C4-2B (cell line): ENCODE measurements at regions not wholly inside any gene's neighbourhood (a gene's known extent, or its start where the extent isn't known, plus 50 kb on each side); places are given as distances from the start of the nearest gene placed in this dataset.

ENCODE experiments used
- H3K27ac ChIP-seq: fragments of 450-650 bp; 2 replicates; pipeline ENCODE4 v1.5.1; 2017
- ZFX ChIP-seq: fragments of 450-650 bp; IDR thresholded peaks from 2 replicates; pipeline ENCODE4 v1.6.1; 2017
- TF ChIP-seq, protein P1 (sequence below): fragments of 450-650 bp; conservative IDR thresholded peaks from 2 replicates; pipeline ENCODE4 v1.5.1; 2017; ENCODE audit warnings: mild to moderate bottlenecking

DNA sequence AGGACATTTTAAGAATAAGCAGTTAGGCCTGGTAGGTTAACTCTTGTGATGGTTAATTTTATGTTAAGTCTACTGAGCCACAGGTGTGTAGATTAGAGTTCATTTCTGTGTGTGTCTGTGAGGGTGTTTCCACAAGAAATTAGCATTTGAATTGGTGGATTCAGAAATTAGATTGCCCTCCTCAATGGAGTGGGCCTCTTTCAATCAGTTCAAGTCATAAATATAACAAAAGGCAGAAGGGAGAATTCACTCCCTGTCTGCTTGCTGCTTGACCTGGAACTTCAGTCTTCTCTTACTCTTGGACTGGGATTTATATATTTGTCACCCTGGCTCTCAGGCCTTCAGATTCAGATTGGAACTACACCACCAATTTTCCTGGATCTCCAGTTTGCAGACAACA lies 55.3 kb upstream of the POM121L12 start:
- H3K27ac ChIP-seq, result no peak overlapping the region
- TF ChIP-seq, protein P1, sequence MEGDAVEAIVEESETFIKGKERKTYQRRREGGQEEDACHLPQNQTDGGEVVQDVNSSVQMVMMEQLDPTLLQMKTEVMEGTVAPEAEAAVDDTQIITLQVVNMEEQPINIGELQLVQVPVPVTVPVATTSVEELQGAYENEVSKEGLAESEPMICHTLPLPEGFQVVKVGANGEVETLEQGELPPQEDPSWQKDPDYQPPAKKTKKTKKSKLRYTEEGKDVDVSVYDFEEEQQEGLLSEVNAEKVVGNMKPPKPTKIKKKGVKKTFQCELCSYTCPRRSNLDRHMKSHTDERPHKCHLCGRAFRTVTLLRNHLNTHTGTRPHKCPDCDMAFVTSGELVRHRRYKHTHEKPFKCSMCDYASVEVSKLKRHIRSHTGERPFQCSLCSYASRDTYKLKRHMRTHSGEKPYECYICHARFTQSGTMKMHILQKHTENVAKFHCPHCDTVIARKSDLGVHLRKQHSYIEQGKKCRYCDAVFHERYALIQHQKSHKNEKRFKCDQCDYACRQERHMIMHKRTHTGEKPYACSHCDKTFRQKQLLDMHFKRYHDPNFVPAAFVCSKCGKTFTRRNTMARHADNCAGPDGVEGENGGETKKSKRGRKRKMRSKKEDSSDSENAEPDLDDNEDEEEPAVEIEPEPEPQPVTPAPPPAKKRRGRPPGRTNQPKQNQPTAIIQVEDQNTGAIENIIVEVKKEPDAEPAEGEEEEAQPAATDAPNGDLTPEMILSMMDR, result no peak
- no peak for TF ChIP-seq ZFX

DNA sequence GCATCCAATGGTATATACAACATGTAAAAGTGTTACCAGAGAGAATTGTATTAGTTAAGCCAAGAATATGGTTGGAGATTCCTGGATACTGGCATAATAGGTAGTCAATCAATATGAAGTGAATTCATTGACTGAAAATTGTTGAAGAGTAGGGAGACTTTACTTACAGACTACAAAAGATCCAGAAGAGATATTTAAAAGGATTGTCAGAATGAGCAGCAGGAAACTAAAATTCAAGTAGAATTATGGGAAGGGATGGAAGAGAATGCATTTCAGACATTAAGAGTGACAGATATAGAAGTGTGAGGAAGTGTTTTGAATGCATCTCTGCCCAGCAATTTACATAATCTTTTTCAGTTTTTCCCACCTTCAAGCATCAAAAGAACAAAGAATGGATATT lies 62.3 kb upstream of the POM121L12 start:
- no peak overlapping the region for H3K27ac ChIP-seq
- TF ChIP-seq ZFX, result no peak

DNA sequence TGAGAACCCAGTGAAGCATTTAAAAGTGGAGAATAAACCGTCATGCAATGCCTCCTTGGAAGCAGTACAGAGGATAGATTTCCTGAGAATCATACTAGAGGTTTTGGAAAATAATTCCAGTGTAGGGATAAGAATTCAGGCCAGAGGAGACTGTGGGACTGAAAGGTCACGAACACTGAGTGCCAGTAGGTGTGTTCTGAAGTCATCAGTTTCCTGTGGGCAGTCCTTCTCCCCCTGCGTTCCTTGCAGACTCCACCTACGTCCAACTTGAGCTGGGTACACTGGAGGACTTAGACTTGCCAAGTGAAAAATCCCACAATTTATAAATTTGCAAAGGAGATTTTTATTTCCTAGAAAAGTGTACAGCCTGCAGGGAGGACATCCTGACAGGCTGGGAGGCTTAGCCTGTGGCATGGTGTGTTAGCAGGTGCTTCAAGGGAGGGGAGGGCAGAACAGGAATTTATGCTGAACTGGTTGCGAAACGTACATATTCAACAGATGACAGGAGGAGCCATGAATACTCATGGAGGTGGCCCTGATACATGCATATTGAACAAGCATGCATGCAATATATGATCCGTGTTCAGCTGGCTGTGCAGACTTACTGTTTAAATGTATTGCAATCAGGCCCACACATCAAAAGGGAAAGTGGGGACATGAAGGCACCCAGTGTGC lies 72.9 kb upstream of the POM121L12 start:
- no peak overlapping the region for H3K27ac ChIP-seq
- TF ChIP-seq, protein P1, result no peak
- TF ChIP-seq ZFX, result no peak

DNA sequence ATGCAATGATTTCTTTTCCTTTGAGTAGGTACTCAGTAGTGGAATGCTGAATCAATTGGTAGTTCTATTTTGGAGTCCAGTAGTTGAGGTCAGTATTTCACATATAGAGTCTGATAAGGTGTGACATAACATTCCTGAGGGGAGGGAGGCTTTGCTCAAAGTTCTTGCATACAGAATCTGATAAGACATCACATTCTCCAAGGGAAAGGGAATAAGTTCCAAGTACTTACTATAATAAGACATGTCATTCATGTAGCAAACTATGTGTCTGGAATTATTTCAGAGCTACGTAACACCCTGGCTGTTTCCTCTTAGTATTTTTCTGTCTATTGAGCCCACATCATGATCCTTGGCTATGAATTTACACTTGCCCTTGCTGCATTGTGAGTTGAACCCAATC lies 74.3 kb upstream of the POM121L12 start:
- H3K27ac ChIP-seq, result no peak overlapping the region
- TF ChIP-seq, protein P1, result no peak
- TF ChIP-seq ZFX, result no peak

DNA sequence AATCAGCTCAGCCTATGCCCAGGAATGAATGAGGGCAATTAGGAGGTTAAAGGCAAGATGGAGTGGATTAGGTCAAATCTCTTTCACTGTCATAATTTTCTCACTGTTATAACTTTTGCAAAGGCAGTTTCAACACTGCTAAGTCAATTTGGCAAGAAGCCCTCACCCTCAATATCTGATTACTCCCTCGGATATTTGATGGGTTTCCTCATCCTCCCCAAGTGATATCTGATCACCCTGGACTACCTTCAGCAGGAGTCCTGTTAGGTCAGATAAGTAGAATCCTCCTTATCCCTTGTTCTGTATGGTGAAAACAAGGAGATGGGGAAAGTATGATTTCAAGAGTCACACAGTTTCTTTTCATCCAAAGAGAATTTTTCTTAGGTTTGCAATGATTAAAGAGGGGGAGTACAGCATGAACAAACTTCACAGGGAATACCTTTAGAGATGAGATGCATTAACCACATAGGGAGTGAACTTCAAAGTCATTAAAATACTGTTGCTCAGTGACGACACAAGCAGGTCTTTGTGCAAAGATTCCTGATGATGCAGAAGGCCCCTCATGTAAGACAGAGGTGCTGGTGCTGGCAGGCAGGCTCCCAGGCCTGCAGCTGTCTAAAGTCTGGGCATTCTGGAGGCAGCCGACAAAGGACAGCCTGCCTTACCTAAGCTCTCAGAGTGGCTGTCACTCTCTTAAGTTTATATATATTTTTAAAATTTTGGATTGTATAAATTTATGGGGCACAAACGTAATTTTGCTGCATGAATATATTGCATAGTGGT lies 75.4 kb upstream of the POM121L12 start:
- TF ChIP-seq ZFX, result no peak
- TF ChIP-seq, protein P1, result no peak
- no peak overlapping the region for H3K27ac ChIP-seq

DNA sequence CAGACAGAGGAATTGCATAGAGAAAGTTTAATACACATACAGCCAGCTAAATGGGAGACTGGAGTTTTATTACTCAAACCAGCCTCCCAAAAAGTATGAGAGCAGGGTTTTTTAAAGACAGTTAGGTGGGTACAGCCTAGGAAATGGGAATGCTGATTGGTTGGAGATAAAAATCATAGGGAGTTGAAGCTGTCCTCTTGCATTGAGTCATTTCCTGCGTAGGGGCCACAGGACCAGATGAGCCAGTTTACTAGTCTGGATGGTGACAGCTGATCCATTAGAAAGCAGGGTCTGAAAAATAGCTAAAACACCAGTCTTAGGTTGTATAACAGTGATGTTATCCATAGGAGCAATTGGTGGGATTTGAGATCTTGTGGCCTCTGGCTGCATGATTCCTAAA lies 76.1 kb upstream of the POM121L12 start:
- no peak for TF ChIP-seq ZFX
- TF ChIP-seq, protein P1, result no peak
- H3K27ac ChIP-seq, result no peak overlapping the region

DNA sequence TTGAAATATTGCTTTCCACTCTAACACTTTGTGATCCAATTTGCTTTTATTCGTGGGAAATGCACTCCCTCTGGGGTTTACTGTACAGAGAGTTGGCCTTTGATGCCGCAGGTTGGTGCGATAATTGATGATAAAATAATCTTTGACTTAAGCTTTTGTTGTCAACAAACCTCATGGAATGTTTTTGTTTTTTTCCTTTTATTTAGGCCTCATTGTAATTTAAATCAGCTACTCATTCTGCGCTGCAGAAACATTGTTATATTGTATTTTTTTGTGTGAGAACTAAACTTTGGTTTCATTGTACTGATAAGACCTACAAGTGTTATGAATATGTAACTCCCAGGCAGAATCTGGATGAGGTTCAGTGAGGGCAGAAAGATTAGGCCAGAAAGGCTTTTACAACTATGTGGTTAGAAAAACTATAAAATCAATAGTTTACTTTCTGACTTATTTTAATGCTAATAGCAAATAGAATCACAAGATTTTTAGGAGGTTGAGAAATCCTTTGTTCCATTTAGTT lies 76.8 kb upstream of the POM121L12 start:
- no peak for TF ChIP-seq ZFX
- TF ChIP-seq, protein P1, result no peak
- no peak overlapping the region for H3K27ac ChIP-seq
